ENCODE measurements at regions not wholly inside any gene's neighbourhood (a gene's known extent, or its start where the extent isn't known, plus 50 kb on each side); places are given as distances from the start of the nearest gene placed in this dataset.

GRCh38 chr16:55009581-55009980 is 78.9 kb downstream of the IRX5 start:
- Histone ChIP-seq H3K4me3 (ENCODE audit: low read length) (no peak overlapping the region), H3K79me2 (ENCODE audit: low read length) (no peaks in the 10 kb centered on the region), H3K36me3 (ENCODE audit: insufficient read depth, low read length) (no peaks in the 10 kb centered on the region), H2AFZ (ENCODE audit: low read length) (no peak overlapping the region), H3K4me2 (ENCODE audit: low read depth, low read length, poor library complexity, severe bottlenecking) (no peak overlapping the region), H3K9me3 (ENCODE audit: low read length) (no peaks in the 10 kb centered on the region), H3K9ac (ENCODE audit: low read length) (no peak overlapping the region), H3K27me3 (ENCODE audit: low read length) (no peaks in the 10 kb centered on the region), H3K9me2 (replicated peaks; ENCODE audit: insufficient read depth, low read length) (no peaks in the 10 kb centered on the region), H4K20me1 (ENCODE audit: insufficient read depth, low read depth, low read length) (no peaks in the 10 kb centered on the region), H3K27ac (ENCODE audit: low read length) (no peak overlapping the region), H3K4me1 (ENCODE audit: low read length) (no peaks in the 10 kb centered on the region)
- no peak for DNase-seq

GRCh38 chr16:55010492-55011160 is 80.0 kb downstream of the IRX5 start:
- DNase-seq: no peak
- H3K9me3 ChIP-seq (ENCODE audit: low read length): no peaks in the 10 kb centered on the region

GRCh38 chr16:55012362-55012761 is 81.7 kb downstream of the IRX5 start:
- H3K4me3 ChIP-seq (ENCODE audit: low read length): no peak overlapping the region

More at GRCh38 chr16:55010492-55011160, 80.0 kb downstream of the IRX5 start:
- no peaks in the 10 kb centered on the region for H3K9me2 ChIP-seq (replicated peaks; ENCODE audit: insufficient read depth, low read length)
- H3K4me2 ChIP-seq (ENCODE audit: low read depth, low read length, poor library complexity, severe bottlenecking): no peak overlapping the region
- H3K27ac ChIP-seq (ENCODE audit: low read length): no peak overlapping the region
- H3K79me2 ChIP-seq (ENCODE audit: low read length): no peaks in the 10 kb centered on the region
- no peaks in the 10 kb centered on the region for H4K20me1 ChIP-seq (ENCODE audit: insufficient read depth, low read depth, low read length)
- H2AFZ ChIP-seq (ENCODE audit: low read length): no peak overlapping the region
- H3K36me3 ChIP-seq (ENCODE audit: insufficient read depth, low read length): no peaks in the 10 kb centered on the region
- H3K9ac ChIP-seq (ENCODE audit: low read length): no peak overlapping the region
- H3K4me3 ChIP-seq (ENCODE audit: low read length): no peak overlapping the region
- H3K27me3 ChIP-seq (ENCODE audit: low read length): no peaks in the 10 kb centered on the region
- no peaks in the 10 kb centered on the region for H3K4me1 ChIP-seq (ENCODE audit: low read length)

GRCh38 chr16:55012793-55013192 is 82.1 kb downstream of the IRX5 start:
- no peak overlapping the region for H3K4me2 ChIP-seq (ENCODE audit: low read depth, low read length, poor library complexity, severe bottlenecking)
- no peaks in the 10 kb centered on the region for H3K27me3 ChIP-seq (ENCODE audit: low read length)

More at GRCh38 chr16:55012362-55012761, 81.7 kb downstream of the IRX5 start:
- Histone ChIP-seq H2AFZ (ENCODE audit: low read length) (no peak overlapping the region), H3K27ac (ENCODE audit: low read length) (no peak overlapping the region), H4K20me1 (ENCODE audit: insufficient read depth, low read depth, low read length) (no peaks in the 10 kb centered on the region), H3K4me1 (ENCODE audit: low read length) (no peaks in the 10 kb centered on the region), H3K9me2 (replicated peaks; ENCODE audit: insufficient read depth, low read length) (no peaks in the 10 kb centered on the region), H3K79me2 (ENCODE audit: low read length) (no peaks in the 10 kb centered on the region), H3K27me3 (ENCODE audit: low read length) (no peaks in the 10 kb centered on the region), H3K4me2 (ENCODE audit: low read depth, low read length, poor library complexity, severe bottlenecking) (no peak overlapping the region), H3K9me3 (ENCODE audit: low read length) (no peaks in the 10 kb centered on the region), H3K36me3 (ENCODE audit: insufficient read depth, low read length) (no peaks in the 10 kb centered on the region), H3K9ac (ENCODE audit: low read length) (no peak overlapping the region)
- DNase-seq: no peak

GRCh38 chr16:55014022-55014421 is 83.4 kb downstream of the IRX5 start:
- Histone ChIP-seq H3K79me2 (ENCODE audit: low read length) (no peaks in the 10 kb centered on the region), H3K9ac (ENCODE audit: low read length) (no peak overlapping the region), H2AFZ (ENCODE audit: low read length) (no peak overlapping the region), H3K27ac (ENCODE audit: low read length) (no peak overlapping the region), H3K36me3 (ENCODE audit: insufficient read depth, low read length) (no peaks in the 10 kb centered on the region), H4K20me1 (ENCODE audit: insufficient read depth, low read depth, low read length) (no peaks in the 10 kb centered on the region), H3K9me3 (ENCODE audit: low read length) (no peaks in the 10 kb centered on the region), H3K27me3 (ENCODE audit: low read length) (no peaks in the 10 kb centered on the region), H3K9me2 (replicated peaks; ENCODE audit: insufficient read depth, low read length) (no peaks in the 10 kb centered on the region), H3K4me1 (ENCODE audit: low read length) (no peaks in the 10 kb centered on the region), H3K4me2 (ENCODE audit: low read depth, low read length, poor library complexity, severe bottlenecking) (no peak overlapping the region), H3K4me3 (ENCODE audit: low read length) (no peak overlapping the region)
- DNase-seq: no peak

More at GRCh38 chr16:55012793-55013192, 82.1 kb downstream of the IRX5 start:
- Histone ChIP-seq H3K4me1 (ENCODE audit: low read length) (no peaks in the 10 kb centered on the region), H2AFZ (ENCODE audit: low read length) (no peak overlapping the region), H4K20me1 (ENCODE audit: insufficient read depth, low read depth, low read length) (no peaks in the 10 kb centered on the region), H3K9me2 (replicated peaks; ENCODE audit: insufficient read depth, low read length) (no peaks in the 10 kb centered on the region), H3K27ac (ENCODE audit: low read length) (no peak overlapping the region), H3K4me3 (ENCODE audit: low read length) (no peak overlapping the region), H3K9ac (ENCODE audit: low read length) (no peak overlapping the region), H3K79me2 (ENCODE audit: low read length) (no peaks in the 10 kb centered on the region), H3K9me3 (ENCODE audit: low read length) (no peaks in the 10 kb centered on the region), H3K36me3 (ENCODE audit: insufficient read depth, low read length) (no peaks in the 10 kb centered on the region)
- DNase-seq: no peak

GRCh38 chr16:55015181-55015913 is 84.7 kb downstream of the IRX5 start:
- H3K4me1 ChIP-seq (ENCODE audit: low read length): no peaks in the 10 kb centered on the region

GRCh38 chr16:55016515-55016914 is 85.8 kb downstream of the IRX5 start:
- Histone ChIP-seq H3K9me2 (replicated peaks; ENCODE audit: insufficient read depth, low read length) (no peaks in the 10 kb centered on the region), H3K4me3 (ENCODE audit: low read length) (no peak overlapping the region), H3K36me3 (ENCODE audit: insufficient read depth, low read length) (no peaks in the 10 kb centered on the region), H2AFZ (ENCODE audit: low read length) (no peak overlapping the region), H3K9me3 (ENCODE audit: low read length) (no peaks in the 10 kb centered on the region), H3K79me2 (ENCODE audit: low read length) (no peaks in the 10 kb centered on the region), H3K4me2 (ENCODE audit: low read depth, low read length, poor library complexity, severe bottlenecking) (no peak overlapping the region), H3K27me3 (ENCODE audit: low read length) (no peaks in the 10 kb centered on the region), H3K27ac (ENCODE audit: low read length) (no peak overlapping the region), H3K9ac (ENCODE audit: low read length) (no peak overlapping the region), H4K20me1 (ENCODE audit: insufficient read depth, low read depth, low read length) (no peaks in the 10 kb centered on the region), H3K4me1 (ENCODE audit: low read length) (peaks cover 1% of the 10 kb centered on the region; the same call in 1 of the 2 replicates)
- DNase-seq: no peak

More at GRCh38 chr16:55015181-55015913, 84.7 kb downstream of the IRX5 start:
- Histone ChIP-seq H2AFZ (ENCODE audit: low read length) (no peak overlapping the region), H3K9ac (ENCODE audit: low read length) (no peak overlapping the region), H3K36me3 (ENCODE audit: insufficient read depth, low read length) (no peaks in the 10 kb centered on the region), H3K9me3 (ENCODE audit: low read length) (no peaks in the 10 kb centered on the region), H3K27me3 (ENCODE audit: low read length) (no peaks in the 10 kb centered on the region), H3K9me2 (replicated peaks; ENCODE audit: insufficient read depth, low read length) (no peaks in the 10 kb centered on the region), H3K4me3 (ENCODE audit: low read length) (no peak overlapping the region), H4K20me1 (ENCODE audit: insufficient read depth, low read depth, low read length) (no peaks in the 10 kb centered on the region), H3K4me2 (ENCODE audit: low read depth, low read length, poor library complexity, severe bottlenecking) (no peak overlapping the region), H3K27ac (ENCODE audit: low read length) (no peak overlapping the region), H3K79me2 (ENCODE audit: low read length) (no peaks in the 10 kb centered on the region)
- no peak for DNase-seq

- H2AFZ ChIP-seq (ENCODE audit: low read length): no peak overlapping the region
- no peaks in the 10 kb centered on the region for H3K9me2 ChIP-seq (replicated peaks; ENCODE audit: insufficient read depth, low read length)
- H3K4me2 ChIP-seq (ENCODE audit: low read depth, low read length, poor library complexity, severe bottlenecking): no peak overlapping the region
- no peaks in the 10 kb centered on the region for H3K36me3 ChIP-seq (ENCODE audit: insufficient read depth, low read length)
- no peaks in the 10 kb centered on the region for H3K79me2 ChIP-seq (ENCODE audit: low read length)
- no peaks in the 10 kb centered on the region for H3K27me3 ChIP-seq (ENCODE audit: low read length)
- no peaks in the 10 kb centered on the region for H3K9me3 ChIP-seq (ENCODE audit: low read length)
- no peak overlapping the region for H3K27ac ChIP-seq (ENCODE audit: low read length)
- no peak overlapping the region for H3K9ac ChIP-seq (ENCODE audit: low read length)
- no peak overlapping the region for H3K4me3 ChIP-seq (ENCODE audit: low read length)
- no peak for DNase-seq
- H4K20me1 ChIP-seq (ENCODE audit: insufficient read depth, low read depth, low read length): no peaks in the 10 kb centered on the region
- H3K4me1 ChIP-seq (ENCODE audit: low read length): peaks cover 4% of the 10 kb centered on the region; the same call in 1 of the 2 replicates
These were observed 86.7 kb downstream of the IRX5 start for GRCh38 chr16:55017321-55017720.

Data from Karpas-422 (cell line).